ELR (cell line): ENCODE measurements at regions not wholly inside any gene's neighbourhood (a gene's known extent, or its start where the extent isn't known, plus 50 kb on each side); places are given as distances from the start of the nearest gene placed in this dataset.
A peak's percentile ranks its signal among the peaks of the same experiment; 100 is the strongest.

Source experiments
- DNase-seq: peaks from one replicate; pipeline ENCODE4 v3.0.0-alpha.2; 2015; ENCODE audit warnings: low read depth

GRCh38 chr2:120589771-120590608 is 145.7 kb upstream of the GLI2 start:
- DNase-seq, result peak; percentile 94

- no peak for DNase-seq
Observed at GRCh38 chr2:120590841-120591240, 144.8 kb upstream of the GLI2 start.

- DNase-seq, result no peak
Observed at GRCh38 chr2:120591572-120591971, 144.1 kb upstream of the GLI2 start.

GRCh38 chr2:120592084-120592483 is 143.6 kb upstream of the GLI2 start:
- no peak for DNase-seq

DNA sequence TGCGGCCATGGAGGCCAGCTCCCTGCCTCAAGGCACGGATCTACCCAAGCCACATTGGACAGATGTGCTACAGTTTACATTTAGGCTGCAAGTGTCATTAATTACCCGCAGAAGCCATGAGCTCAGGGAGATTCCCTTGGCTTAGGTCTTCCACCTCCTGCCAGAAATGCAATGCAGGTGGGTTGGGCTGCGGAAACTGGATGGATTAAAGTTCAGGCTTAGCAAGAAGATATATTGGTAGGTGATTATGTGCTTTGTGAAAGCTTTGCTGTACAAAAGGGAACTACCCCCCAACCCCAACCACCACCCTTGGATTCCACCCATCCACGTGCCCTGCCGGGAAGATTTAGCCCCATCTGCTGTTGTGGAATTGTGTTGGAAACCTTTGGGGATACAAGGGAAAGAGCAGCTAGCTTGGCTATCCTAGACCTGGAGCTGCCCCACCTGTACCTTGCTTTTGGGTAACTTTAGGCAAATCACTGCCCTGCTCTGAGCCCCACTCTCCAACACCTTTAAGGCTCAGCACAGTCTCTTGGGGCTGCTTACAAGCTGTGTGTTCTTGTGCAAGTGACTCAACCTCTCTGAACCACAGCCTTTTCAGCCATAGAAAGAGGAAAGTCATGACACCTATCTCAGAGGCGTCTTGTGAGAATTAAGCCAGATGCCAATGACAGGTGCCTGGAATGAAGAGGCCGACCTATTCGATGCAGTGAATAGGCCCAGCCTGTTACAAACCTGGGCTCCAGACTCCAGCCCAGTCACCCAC is 141.6 kb upstream of the GLI2 start:
- no peak for DNase-seq

DNA sequence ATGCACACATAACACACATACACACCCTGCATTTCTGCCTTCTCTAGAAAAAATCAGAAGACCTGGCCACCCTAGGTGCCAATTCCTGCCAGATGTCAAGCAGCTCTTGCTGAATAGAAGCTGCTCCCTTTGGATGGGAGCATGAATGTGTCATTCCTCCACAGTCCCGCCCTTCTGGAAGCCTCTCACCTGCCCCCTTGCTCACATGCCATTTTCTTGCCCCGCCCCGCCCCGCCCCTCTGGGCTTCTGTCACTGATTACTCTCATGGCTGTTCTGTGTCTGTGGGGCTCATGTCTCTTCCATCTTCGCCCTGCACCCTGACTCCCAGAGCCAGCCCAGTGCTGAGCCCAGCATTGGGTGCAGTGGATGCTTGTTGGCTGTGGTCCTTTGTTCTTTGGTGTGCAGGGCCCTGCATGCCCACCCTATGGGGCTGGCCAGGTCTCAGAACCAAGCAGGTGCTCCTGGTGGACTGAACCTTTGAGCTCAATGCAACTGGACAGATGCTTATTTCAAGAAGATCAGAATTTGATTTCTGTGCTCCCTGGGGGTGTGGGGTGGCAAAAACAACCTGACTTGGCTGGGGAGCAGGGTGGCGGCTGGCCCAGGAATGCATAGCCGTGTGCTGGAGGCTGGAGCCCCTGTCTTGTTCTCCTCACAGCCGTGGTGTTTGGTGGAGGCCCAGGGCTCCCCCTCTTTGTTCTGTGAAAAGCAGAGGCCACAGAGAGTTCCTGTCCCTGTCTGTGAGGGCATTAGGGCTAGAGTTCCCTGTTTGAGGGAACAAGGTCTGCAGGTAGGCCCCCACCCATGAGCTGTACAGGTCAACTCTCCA is 140.6 kb upstream of the GLI2 start:
- peak; percentile 43 for DNase-seq

GRCh38 chr2:120595739-120596138 is 139.9 kb upstream of the GLI2 start:
- DNase-seq, result no peak

DNA sequence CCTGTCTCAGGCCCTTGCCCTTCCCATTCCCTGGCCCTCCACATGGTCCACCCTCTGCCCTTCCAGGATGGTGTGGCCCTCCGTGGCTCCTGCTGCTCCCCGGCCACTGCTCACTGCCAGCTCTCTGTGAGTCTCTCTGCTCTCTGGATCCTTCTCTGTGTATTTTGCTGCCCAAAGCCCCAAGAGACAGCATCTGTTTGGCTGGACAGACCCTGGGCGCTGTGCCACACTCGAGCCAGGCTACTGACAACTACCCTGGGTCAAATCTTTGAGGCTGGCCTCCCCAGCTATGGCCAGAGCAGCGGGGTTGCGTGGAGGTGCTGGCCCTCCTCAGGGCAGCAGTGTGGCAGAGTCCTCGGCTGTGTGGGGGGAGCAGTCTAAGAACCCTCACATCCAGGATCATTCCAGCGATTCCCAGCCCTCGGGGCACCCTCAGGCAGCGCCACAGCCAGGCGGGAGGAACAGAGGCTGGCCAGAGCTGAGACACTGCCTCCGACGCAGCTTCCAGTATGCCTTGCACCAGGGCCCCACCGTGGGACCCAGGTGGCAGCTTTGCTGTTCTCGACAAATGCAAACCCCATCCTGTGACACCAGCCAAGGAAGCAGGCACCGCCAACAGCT is 139.4 kb upstream of the GLI2 start:
- no peak for DNase-seq

- DNase-seq, result peak; percentile 30
Observed at GRCh38 chr2:120596990-120597594, 138.6 kb upstream of the GLI2 start.

GRCh38 chr2:120597595-120598193 is 138.0 kb upstream of the GLI2 start:
- DNase-seq, result no peak

DNA sequence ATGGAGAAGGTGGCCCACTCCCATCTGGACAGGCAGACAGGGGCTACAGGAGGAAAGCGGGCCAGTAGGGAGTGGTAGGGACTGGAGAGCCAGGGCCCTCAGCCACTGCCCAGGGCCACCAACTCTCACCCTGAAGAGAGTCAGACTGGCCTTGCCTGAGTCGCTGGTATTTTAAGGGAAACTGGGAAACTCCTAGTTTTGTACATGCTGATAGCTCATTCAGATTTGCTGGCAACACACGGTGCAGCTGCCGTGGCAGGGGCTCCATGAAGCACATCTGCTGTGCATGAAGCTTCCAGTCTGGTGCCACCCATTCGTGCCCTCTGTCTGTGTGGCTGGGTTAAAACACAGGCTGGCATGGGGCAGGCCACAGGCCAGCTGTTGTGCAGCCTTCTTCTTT is 137.3 kb upstream of the GLI2 start:
- DNase-seq, result no peak

- DNase-seq, result no peak
Observed at GRCh38 chr2:120599072-120599471, 136.6 kb upstream of the GLI2 start.

GRCh38 chr2:120599656-120600055 is 136.0 kb upstream of the GLI2 start:
- DNase-seq, result no peak

- no peak for DNase-seq
Observed at GRCh38 chr2:120600335-120600734, 135.3 kb upstream of the GLI2 start.

DNA sequence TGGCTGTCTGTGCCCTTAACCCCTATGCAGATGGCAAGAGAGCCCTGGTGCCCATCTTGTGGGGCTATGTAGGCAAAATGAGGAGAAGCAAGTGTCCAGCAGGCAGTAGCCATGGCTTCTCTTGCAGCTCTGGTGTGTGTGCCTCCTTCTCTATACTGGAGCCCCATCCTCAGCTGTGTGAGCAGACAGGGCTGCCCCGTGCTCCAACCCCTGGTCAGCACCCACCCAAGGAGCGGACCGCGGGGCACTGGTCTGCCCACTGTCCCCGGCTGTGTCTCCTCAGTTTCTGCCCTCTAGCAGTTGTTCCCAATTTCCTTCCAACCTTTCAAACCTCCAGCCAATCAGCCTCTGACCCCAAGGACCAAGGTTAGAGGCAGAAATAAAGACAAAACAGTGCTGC is 134.9 kb upstream of the GLI2 start:
- DNase-seq, result no peak

DNA sequence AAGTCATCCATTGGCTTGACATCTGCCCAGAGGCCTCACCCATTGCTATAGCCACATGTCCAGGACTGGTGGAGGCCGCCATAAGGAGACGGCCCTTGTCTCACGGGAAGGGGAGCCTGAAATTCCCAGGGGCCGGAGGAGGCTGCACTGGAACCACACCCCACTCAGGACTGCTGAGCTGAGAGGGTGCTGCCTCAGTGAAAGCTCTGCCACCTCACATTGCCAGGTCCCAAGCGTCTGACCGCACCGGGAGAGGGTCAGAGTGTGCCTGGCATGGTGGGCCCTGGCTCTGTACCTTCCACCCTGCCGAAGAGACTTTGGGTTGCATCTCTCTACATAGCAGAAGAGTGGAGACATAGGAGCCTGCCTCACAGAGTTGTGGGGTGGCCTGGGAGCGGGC is 134.1 kb upstream of the GLI2 start:
- no peak for DNase-seq

DNA sequence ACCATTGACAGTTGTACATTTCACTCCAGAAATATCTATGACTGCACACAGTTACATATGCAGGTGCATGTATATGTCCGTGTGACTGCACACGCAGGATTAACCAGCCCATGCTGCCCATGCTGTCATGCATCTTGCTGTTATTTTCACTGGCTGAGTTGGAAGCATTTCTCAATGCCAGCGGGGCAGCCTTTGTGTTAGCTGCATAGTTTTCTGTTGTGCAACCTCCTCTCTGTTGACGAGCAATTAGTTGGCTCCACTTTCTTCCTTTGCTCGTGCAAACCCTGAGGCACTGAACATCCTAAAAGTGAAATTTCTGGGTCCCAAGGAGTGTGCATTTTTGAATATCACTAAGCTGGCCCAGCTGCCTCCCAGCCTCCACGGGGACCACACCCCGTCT is 133.4 kb upstream of the GLI2 start:
- DNase-seq, result no peak

- no peak for DNase-seq
Observed at GRCh38 chr2:120604767-120605166, 130.9 kb upstream of the GLI2 start.

DNA sequence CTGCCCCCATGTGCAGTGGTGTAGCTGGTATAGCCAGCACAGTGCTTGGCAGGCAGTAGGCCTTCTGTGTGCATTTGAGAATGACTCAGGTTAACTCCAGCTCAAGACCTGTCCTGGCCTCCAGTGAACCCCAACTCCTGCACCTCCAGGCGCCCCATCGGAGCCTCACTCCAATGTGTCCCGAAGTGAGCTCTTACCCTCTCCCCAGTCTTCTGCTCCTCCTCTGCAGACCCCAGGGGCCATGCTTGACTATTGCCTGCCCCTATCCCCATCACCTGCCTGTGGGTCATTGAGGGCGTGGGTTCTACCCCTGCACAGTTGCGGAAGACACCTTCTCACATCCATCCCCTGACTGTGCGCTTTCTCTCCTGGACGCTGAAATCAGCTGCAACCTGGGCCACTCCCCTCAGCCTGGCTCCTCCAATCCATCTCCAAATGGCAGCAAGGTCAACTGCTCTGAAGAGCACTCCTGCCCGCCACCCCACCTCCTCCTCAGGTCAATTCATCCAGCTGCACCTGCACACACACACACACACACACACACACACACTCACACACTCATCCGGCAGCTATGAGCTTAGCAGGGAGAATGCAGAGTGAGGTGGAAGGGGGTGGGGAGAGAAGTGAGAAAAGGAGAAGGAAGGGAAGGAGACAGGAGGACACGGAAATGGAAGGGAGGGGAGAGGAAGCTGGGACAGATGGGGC is 130.3 kb upstream of the GLI2 start:
- no peak for DNase-seq

DNA sequence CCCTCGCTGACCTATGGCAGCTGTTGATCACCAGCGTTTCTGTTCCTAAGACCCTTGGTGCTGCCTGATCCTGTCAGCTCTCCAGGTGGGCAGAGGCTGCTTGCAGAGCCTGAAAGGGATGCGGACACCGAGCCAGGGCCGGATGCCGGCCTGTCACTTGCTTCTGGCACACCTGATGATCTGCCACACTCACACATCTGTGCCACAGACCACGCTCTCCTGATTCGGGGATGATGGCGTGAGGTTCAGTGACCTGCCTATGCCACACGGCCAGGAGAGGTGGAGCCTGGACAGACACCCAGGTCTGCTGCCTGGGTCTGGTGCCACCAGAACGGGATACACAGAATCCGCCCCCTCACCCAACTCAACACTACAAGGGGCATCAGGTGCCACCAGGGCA is 129.4 kb upstream of the GLI2 start:
- no peak for DNase-seq

DNA sequence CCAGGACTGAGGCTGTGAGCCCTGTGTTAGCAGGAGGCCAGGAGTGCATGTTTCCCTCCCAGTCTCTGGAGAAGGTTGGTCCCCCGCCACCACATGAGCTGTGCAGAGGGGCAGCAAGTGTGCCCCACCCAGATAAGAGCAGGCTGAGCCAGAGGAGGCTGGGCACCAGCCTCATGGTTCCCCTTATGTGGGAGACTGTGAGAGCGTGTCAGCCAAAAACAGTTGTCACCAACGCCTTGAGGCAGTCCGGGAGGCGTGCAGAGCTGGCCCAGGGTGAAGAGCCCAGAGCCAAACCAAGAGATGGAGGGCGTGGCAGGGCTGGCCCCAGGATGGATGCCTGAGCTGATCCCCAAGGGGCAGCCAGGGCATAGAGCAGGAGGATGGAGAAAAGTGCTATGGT is 128.7 kb upstream of the GLI2 start:
- no peak for DNase-seq
